ENCODE measurements at regions not wholly inside any gene's neighbourhood (a gene's known extent, or its start where the extent isn't known, plus 50 kb on each side); places are given as distances from the start of the nearest gene placed in this dataset.

GRCh38 chr1:48107516-48107915 is 110.3 kb upstream of the TRABD2B start:
- TF ChIP-seq EZH2 (IDR thresholded peaks at IDR 0.05; ENCODE audit: low read depth): no peak
- TF ChIP-seq CTCF (conservative IDR thresholded peaks at IDR 0.05): no peak
